ENCODE measurements at regions not wholly inside any gene's neighbourhood (a gene's known extent, or its start where the extent isn't known, plus 50 kb on each side); places are given as distances from the start of the nearest gene placed in this dataset.

- TF ChIP-seq EZH2 (IDR thresholded peaks at IDR 0.05; ENCODE audit: borderline replicate concordance, low read depth, low read length, poor library complexity, severe bottlenecking) (no peak), CTCF (conservative IDR thresholded peaks at IDR 0.05; ENCODE audit: low read depth, low read length) (no peak)
These were observed 387.6 kb upstream of the CHRM2 start for GRCh38 chr7:136480901-136481300.

All from A673 (cell line).